ENCODE measurements at regions not wholly inside any gene's neighbourhood (a gene's known extent, or its start where the extent isn't known, plus 50 kb on each side); places are given as distances from the start of the nearest gene placed in this dataset.
"Not testable (repeated sequence)": the region's sequence is repeated elsewhere in the genome, so short reads cannot be mapped to it uniquely, and the experiment has no call there.

DNA sequence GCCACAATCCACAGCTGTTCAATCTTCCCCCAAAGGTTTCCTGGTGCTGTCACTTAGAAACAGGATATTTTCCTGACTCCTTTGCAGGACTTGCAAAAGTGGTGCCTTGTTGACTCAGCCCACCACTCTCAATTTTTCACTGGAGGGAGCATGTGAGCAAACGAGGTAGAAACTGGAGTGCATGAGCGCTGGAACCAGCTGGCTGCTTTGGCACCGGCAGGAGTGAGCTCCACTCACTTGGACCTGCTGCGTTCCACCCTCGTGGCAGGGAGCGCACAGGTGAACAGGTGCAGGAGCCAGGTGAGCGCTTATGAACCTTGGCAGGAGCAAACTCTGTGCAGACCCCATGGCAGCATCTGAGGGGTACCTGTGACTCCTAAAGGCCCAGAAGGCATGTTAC is 364.1 kb upstream of the RORB start:
- ATAC-seq (ENCODE audit: poor library complexity): no peak
- peak; percentile 19 for DNase-seq
- intact Hi-C loops (cut with DNase I): no loop called here

DNA sequence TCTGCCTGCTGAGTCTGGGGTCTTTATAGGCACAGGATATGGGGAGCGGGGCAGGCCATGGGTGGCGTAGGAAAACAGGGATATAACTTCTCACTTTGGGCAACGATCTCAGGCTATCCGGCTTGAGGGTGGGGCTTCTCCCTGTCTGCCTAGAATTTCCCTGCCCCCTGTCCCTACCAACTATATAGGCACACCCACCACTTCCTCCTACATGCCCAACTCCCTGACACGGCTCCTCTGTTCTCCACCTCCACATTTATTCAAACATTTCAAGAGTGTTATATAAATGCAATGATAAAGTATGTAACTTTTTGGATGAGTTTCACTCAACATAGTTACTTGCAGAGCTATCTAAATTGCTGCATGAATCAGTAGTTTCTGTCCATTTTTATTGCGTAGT is 363.2 kb upstream of the RORB start:
- no peak for ATAC-seq (ENCODE audit: poor library complexity)
- intact Hi-C loops (cut with DNase I): no loop called here
- DNase-seq: no peak

DNA sequence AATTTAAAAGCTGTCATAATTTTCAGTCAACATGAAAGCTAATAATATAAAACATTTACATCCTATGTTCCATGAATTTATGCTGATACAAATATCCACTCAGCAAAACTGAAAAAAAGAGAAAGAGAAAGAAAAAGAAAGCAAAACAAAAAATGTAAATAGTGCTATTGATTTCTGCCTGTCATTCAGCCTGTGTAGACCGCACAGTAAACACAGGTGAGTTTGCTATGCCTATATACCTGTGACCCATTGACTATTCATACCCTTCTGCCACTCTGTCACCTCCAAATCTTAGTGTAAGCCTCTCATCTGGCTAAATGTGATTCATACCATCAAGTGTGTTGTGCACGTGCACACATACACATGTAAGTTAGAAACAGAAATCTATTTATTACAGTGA is 359.0 kb upstream of the RORB start:
- intact Hi-C loops (cut with DNase I): no loop called here

DNA sequence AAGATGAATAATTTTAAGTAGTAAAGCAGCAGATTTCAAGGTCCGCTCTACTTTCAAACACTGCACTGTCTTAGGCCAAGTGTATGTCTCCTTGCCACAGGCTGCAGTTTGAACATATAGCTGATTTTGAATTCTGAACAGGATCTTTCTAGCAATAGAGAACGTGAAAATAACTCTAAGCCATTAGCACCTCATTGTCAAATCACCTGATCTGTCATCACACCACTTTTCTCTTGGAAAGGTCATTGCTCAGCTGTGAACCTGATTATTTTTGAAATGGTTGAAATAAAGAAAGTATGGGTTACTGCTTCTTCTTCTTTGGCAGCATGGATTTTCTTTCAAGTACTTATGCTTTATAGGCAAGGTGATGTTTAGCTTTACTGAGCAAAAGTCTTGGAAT is 357.0 kb upstream of the RORB start:
- no peak for DNase-seq
- intact Hi-C loops (cut with DNase I): no loop called here
- no peak for ATAC-seq (ENCODE audit: poor library complexity)

More for the DNA sequence above, 359.0 kb upstream of the RORB start:
- DNase-seq: no peak
- no peak for ATAC-seq (ENCODE audit: poor library complexity)

DNA sequence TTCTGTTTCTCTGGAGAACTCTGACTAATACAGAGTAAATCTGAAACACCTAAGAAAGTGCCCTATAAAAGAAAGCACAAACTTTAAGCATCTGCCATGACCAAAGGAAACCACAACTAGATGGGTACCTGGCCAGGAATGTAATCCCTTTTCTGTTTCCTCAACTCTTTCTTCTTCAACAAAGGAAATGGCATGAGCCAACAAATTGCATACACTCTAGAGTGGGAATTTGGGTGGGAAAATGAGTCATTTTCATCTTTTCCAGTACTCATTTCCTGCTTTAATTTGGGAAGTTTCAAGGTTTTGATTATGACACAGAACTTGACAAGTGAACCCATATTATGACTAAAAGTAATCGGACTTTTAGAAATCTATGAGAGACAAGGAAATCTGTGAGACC is 349.2 kb upstream of the RORB start:
- ATAC-seq (ENCODE audit: poor library complexity) (no peak), DNase-seq (no peak)
- intact Hi-C loops (cut with DNase I): no loop called here

DNA sequence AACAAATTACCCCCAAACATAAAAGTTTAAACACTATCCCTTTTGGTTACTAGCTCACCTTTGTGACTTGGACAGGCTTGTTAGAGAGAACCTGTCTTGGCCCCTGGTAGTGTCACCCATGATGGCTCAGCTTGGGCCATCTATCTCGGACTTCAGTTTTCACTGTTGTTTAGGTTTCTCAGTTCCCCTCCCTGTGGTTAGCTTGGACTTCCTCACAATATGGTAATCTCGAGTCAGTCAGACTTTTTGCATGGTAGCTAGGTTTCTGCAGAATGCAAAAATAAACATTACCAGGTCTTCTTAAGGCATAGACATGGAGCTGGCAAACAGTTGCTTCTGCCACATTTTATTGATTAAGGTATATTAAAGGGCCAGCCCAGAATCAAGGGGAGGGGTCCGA is 324.3 kb upstream of the RORB start:
- DNase-seq (no peak), ATAC-seq (ENCODE audit: poor library complexity) (no peak)
- intact Hi-C loops (cut with DNase I): no loop called here

DNA sequence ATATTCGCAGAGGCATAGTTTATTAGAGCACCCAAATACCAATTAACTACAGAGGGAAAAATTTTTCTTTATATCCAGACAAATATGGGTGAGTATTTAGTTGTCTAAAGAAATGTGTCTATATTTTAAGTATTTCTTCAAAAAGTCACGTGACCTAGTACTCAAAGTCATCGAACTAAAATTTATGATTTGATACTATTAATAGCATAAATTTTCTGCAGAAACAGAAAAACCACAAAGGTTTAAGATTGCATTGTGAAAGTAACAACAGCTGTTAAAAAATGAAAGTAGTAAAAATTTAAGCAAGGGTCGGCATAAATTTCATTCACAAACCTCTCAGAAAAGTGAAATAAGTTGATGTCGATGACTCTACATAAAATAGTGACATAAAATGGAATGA is 323.9 kb upstream of the RORB start:
- intact Hi-C loops (cut with DNase I): no loop called here
- ATAC-seq (ENCODE audit: poor library complexity) (no peak), DNase-seq (no peak)

DNA sequence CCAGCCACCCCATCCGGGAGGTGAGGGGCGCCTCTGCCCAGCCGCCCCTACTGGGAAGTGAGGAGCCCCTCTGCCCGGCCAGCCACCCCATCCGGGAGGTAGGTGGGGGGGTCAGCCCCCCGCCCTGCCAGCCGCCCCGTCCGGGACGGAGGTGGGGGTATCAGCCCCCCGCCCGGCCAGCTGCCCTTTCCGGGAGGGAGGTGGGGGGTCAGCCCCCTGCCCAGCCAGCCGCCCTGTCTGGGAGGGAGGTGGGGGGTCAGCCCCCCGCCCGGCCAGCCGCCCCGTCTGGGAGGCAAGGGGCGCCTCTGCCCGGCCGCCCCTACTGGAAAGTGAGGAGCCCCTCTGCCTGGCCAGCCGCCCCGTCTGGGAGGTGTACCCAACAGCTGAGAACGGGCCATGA is 299.4 kb upstream of the RORB start:
- DNase-seq; intact Hi-C loops (cut with DNase I): not testable (repeated sequence)

DNA sequence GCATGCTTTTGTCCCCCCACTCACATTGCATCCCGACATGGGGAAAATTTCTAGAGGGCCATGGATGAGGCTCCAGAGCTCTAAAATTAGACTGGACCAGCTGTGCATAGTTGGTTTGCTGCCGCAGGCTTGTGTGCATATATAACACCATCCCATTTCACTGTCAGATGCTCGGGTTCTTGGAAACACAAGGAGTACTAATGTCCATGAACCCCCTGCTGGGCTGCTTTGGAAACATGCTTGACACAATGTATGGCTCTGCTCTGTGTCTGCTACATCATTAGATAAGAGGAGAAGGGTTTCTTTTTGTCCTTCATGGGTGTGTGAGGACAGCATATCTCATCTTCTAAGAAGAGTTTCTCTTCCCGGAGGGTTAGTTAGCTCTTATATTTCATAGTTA is 292.1 kb upstream of the RORB start:
- DNase-seq (no peak), ATAC-seq (ENCODE audit: poor library complexity) (no peak)
- intact Hi-C loops (cut with DNase I): no loop called here

More for the DNA sequence above, 299.4 kb upstream of the RORB start:
- ATAC-seq (ENCODE audit: poor library complexity): not testable (repeated sequence)

DNA sequence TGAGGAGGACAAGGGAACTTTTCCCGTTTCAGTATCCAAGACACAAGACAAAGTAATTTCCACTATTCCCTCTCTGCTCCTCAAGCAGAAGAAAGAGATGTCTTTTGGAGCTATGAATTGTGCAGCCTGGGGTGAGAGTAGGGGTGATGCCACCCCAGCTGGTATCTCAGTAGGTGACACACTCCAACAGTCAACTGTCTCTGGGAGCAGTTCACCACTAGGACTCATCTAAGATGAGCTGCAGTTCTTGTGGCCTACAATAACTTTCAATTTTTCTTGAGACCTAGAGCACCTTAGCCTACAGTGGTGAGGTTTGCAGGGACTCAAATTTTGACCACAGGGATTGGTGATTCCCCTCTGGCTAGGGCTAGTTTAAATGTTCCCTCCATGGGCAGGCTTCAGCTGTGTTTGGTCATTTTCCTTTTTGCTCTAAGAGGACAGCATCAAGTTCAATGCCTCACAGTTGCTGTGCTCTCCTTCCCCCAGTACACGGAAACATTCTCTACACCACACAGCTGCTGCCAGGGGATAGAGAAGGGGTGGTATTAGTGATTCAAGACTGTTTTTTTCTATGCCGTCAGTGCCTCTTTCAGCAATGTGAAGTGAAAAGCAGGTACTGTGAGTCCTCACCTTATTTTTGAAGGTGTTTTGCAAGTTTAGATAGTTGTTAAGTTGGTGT is 278.6 kb upstream of the RORB start:
- ATAC-seq (ENCODE audit: poor library complexity): no peak
- intact Hi-C loops (cut with DNase I): no loop called here
- DNase-seq: no peak

DNA sequence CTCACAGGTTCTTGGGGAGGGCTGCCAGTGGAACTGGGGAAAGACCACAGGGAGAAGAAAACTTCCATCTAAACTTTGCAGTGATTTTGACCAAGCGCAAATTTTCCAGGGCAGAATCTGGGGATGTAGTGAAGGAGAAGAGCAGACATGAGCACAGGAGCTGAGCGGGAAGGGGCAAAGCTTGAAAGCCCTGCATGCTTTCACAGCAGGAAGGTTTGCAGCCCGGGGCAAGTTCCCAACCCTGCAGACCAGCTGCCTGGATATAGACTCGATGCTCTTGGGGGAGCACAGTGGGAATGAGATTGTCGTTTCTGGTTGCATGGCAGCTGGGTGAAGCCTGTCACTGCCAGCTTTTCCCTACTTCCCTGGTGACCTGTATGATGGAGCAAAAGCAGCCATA is 276.8 kb upstream of the RORB start:
- DNase-seq (no peak), ATAC-seq (ENCODE audit: poor library complexity) (no peak)
- intact Hi-C loops (cut with DNase I): no loop called here

DNA sequence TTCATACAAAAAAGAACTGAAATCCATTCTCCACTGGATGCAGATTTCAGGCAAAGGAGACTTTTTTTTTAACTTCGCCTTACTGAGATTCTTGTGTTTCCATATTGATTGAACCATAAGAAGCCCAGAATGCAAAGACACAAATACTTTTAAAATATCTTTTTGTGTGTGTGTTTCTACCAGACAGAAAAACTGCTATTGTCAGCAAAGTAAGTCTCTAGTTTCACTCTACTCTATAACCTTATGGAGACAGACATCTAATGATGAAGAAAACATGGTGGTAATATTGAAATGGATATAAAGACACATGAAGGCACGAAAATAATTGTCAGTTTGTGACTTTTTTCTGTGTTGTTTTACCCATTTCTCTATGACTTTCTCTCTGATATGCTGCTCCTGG is 260.3 kb upstream of the RORB start:
- DNase-seq (no peak), ATAC-seq (ENCODE audit: poor library complexity) (no peak)
- intact Hi-C loops (cut with DNase I): no loop called here

DNA sequence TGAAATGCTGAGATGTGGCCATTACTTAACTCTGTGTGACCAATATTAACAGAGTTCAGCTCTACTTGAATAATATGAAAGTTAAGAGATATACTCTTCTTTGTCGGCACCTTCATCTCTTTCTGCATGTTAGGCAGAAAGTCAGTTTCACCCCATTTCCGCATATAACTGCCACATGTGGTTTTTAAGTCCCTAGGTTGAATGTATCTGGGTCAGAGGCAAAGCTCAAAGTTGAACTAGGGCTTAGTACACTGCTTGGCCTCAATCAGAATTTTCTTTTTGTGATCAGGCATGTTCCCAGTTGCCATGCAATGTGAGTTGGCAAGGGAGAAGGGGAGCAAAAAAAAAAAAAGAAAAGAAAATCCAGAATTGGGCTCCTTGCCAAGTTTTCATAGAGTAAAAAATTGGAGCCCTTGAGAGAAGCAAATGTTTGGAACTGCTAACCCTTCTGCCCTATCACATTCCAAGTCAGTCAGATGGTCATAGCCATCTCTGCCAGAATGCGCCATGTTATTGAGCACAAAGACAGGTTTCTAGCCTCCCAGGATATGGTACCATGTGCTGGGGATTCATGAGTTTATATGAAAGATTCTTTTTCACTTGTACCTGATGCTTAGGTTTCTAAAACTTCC is 251.2 kb upstream of the RORB start:
- intact Hi-C loops (cut with DNase I): no loop called here
- DNase-seq (no peak), ATAC-seq (ENCODE audit: poor library complexity) (no peak)

DNA sequence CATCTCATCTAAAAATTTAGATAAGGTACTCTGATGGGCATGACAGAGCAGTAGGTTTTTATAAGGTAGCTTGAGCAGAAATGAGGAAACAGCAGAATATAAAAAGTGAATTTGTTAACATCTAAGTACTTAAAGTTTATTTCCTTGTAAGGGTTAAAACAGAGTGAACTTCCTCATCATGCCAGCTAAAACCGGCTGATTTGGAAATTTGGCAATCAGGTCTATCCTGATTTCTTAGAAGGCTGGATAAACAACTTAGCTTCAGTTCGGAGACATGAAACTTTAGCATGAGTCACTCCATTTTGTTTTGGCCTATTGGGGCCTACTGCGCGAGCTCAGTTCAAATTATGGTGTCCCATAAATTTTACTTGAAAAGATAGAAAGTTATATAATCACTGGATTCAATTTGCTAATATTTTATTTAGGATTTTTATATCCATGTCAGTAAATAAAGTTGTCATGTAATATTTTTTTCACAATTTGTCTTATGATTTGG is 241.6 kb upstream of the RORB start:
- no peak for ATAC-seq (ENCODE audit: poor library complexity)
- no peak for DNase-seq
- intact Hi-C loops (cut with DNase I): no loop called here

DNA sequence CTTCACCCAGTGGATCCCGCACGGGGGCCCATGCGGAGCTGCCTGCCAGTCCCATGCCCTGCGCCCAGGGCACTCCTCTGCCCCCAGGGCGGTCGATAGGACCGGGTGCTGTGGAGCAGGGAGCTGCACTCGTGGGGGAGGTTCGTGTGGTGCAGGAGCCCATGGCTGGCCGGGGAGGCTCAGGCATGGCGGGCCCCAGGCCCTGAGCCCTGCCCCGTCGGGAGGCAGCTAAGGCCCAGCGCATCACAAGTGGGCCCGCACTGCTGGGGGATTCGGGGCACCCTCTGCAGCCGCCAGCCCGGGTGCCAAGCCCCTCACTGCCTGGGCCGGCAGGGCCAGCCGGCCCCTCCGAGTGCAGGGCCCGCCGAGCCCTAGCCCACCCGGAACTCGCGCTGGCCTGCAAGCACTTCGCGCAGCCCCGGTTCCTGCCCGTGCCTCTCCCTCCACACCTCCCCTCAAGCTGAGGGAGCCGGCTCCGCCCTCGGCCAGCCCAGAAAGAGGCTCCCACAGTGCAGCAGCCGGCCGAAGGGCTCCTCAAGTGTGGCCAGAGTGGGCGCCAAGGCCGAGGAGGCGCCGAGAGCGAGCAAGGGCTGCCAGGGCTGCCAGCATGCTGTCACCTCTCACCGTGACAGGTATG is 221.1 kb upstream of the RORB start:
- DNase-seq (no peak), ATAC-seq (ENCODE audit: poor library complexity) (no peak)
- intact Hi-C loops (cut with DNase I): no loop called here

DNA sequence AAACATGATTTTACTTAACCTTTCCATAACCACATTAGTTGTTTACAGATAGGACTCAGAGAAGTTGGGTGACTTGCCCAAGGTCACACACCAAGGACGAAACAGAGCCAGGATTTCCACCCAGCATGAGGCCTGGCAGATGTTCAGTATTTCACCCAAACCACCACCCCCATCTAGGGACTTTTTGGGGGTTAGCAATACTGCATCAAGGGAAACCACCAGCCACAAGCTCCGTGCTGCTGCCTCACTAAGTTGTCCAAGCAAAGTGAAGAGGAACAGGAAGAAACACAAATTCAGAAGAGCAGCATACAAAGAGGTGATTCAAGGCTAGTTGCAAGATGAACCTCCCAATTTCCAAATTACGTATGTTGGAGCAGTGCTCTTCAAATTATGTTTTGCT is 219.6 kb upstream of the RORB start:
- ATAC-seq (ENCODE audit: poor library complexity) (no peak), DNase-seq (no peak)
- intact Hi-C loops (cut with DNase I): no loop called here

DNA sequence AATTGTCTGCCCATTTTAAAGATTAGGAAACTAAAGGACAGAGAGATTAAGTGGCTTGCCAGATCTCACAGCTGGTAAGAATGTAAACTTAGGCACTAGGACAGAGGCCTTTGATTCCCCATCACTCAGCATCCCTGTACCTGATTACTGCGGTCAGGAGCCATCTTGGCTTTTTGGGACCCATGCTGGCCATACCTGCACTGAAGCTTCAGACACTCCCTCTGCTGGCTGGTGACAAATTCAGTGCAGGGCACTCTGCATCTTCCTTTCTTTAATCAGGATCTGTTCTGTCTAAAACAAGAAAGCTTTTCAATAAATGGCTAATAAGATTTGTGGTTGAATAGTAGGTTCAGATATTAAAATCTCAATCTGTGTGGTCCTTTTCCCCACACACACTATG is 215.5 kb upstream of the RORB start:
- DNase-seq: no peak
- no peak for ATAC-seq (ENCODE audit: poor library complexity)
- intact Hi-C loops (cut with DNase I): no loop called here

DNA sequence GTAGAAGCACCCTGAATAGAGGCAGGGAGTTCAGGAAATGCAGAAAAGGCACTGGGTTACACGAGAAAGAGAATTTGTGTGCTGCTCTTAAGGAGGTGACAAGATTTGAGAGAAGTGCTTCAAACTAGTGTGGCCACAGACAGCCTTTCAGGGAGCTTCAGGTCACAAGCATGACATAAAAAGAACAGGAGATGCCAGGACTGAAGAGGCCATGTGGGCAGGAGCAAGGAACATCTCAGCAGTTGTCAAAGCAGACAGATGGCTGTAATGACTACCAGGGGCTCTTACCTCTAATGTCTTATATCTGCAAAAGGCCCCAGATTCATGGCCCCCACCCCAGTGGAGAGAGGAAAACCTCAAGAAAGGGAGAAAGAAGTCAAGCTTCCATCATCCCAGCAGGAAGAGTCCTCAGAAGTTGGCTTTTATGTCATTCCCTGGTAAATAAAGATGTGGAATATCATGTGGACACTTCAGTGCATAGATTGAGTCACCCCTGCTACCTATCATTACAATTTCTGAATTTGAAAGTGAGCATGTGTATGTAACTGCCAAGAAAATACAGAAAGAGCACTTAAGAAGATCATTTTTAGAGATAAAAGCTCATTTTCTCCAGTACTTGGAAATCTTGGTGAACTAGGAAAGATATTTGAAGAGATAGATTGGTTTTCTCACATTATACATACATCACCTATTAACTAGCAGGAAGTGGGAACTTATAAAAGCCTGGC is 214.4 kb upstream of the RORB start:
- no peak for ATAC-seq (ENCODE audit: poor library complexity)
- DNase-seq: no peak
- intact Hi-C loops (cut with DNase I): no loop called here

DNA sequence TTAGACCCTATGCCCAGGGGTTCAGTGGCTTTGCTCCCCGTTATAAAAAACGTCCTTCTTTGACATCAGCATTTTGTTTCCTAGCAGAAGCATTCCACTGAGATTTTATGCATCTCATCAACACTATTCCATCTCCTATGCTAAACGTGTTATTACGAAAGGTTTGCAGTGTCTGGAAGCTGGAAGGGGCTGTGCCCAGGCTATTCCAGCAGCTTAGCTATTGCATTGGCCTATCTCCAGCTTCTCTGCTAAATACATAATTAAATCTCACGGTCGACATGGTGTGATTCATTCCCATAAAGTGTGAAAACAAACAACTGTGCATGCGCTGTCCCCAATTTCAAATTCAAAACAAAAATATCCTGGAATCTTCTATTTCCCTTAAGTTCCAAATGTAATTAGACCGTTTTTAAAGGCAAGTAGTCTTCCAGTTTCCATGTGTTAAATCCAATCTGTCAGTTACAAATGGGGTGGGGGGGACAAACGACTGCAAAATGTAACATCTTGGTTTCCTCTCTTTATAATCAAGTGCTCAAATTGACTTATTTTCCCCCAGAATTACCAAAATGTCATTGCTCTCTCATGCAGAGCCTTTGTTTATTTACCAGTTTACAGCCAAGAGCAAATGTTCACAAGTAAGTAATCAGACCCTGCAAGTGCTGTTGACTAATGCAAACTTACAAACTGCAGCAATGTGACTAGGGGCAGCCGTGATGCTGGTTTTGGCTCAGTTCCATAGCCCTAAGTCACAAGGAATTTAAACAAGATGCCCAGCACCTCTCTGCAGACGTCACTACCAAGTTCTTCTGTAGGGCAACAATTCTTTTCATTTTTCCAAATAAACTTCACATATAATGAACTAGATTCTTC is 212.3 kb upstream of the RORB start:
- DNase-seq (no peak), ATAC-seq (ENCODE audit: poor library complexity) (no peak)
- intact Hi-C loops (cut with DNase I): no loop called here

Measured in Right ventricle myocardium superior (tissue), 1 donor.